CD4-positive, alpha-beta T cell treated with Interferon gamma for 1 hour (primary cell): ENCODE measurements at regions not wholly inside any gene's neighbourhood (a gene's known extent, or its start where the extent isn't known, plus 50 kb on each side); places are given as distances from the start of the nearest gene placed in this dataset.
"Not testable (repeated sequence)": the region's sequence is repeated elsewhere in the genome, so short reads cannot be mapped to it uniquely, and the experiment has no call there.

Experiments used
- DNase-seq: peaks from one replicate; pipeline ENCODE4 v3.0.0-alpha.2; 2020

- DNase-seq, result no peak
Measured at GRCh38 chr1:60886090-60886489, 196.3 kb upstream of the NFIA start.

GRCh38 chr1:60880202-60880601, 202.2 kb upstream of the NFIA start:
- DNase-seq, result no peak

- DNase-seq, result no peak
Measured at GRCh38 chr1:60878323-60878722, 204.0 kb upstream of the NFIA start.

GRCh38 chr1:60877376-60877775, 205.0 kb upstream of the NFIA start:
- DNase-seq, result no peak

GRCh38 chr1:60876952-60877351, 205.4 kb upstream of the NFIA start:
- no peak for DNase-seq

- DNase-seq, result no peak
Measured at GRCh38 chr1:60875138-60875537, 207.2 kb upstream of the NFIA start.

GRCh38 chr1:60874718-60875117, 207.6 kb upstream of the NFIA start:
- DNase-seq, result no peak

GRCh38 chr1:60873396-60873795, 209.0 kb upstream of the NFIA start:
- not testable (repeated sequence) for DNase-seq

GRCh38 chr1:60872426-60873054, 209.8 kb upstream of the NFIA start:
- no peak for DNase-seq

- DNase-seq, result no peak
Measured at GRCh38 chr1:60870269-60870865, 212.0 kb upstream of the NFIA start.

GRCh38 chr1:60868901-60869663, 213.3 kb upstream of the NFIA start:
- no peak for DNase-seq

GRCh38 chr1:60867782-60868181, 214.6 kb upstream of the NFIA start:
- no peak for DNase-seq

- no peak for DNase-seq
Measured at GRCh38 chr1:60866917-60867531, 215.3 kb upstream of the NFIA start.

GRCh38 chr1:60866226-60866900, 216.0 kb upstream of the NFIA start:
- DNase-seq, result no peak

- DNase-seq, result no peak
Measured at GRCh38 chr1:60865166-60865565, 217.2 kb upstream of the NFIA start.

GRCh38 chr1:60864722-60865121, 217.6 kb upstream of the NFIA start:
- DNase-seq, result no peak

GRCh38 chr1:60863131-60863530, 219.2 kb upstream of the NFIA start:
- no peak for DNase-seq

- no peak for DNase-seq
Measured at GRCh38 chr1:60861961-60862567, 220.3 kb upstream of the NFIA start.

- no peak for DNase-seq
Measured at GRCh38 chr1:60859111-60859510, 223.2 kb upstream of the NFIA start.

GRCh38 chr1:60857851-60858250, 224.5 kb upstream of the NFIA start:
- no peak for DNase-seq

- DNase-seq, result no peak
Measured at GRCh38 chr1:60850084-60850483, 232.3 kb upstream of the NFIA start.

GRCh38 chr1:60849401-60849800, 233.0 kb upstream of the NFIA start:
- no peak for DNase-seq
